ENCODE measurements at regions not wholly inside any gene's neighbourhood (a gene's known extent, or its start where the extent isn't known, plus 50 kb on each side); places are given as distances from the start of the nearest gene placed in this dataset.

DNA sequence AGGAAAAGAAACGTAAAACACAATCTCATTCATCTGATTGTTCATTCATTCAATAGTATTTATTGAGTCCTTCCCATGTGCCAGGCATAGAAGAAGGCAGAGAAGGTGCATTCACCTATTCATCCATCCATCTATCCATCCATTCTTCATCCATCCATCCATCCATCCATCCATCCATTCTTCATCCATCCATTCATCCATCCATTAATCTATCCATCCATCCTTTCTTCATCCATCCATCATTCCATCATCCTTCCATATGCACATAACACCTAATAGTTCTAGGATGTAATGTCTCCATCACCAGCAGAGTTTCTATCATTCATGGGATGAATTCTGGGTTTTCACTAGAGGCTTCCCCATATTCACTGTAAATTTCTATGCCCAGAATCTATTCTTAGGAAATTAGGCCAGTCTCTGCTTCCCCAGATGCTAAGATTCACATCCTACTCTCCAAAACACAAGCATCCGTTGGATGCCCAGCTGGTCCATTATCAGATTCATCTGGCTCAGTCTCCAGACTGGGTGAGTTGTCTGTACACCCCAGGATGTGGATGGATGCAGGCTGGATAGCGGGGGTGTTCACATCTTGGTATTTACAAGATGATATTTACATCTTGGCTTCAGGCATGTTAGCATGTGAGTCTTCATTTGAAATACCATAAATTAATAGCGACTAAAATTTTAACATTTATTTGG lies 517.7 kb upstream of the SULF2 start:
- H3K9me3 ChIP-seq (ENCODE audit: control insufficient read depth, low read length), result peaks cover 5% of the 10 kb centered on the region
- H3K9ac ChIP-seq (ENCODE audit: extremely low read depth, low read length, poor library complexity, severe bottlenecking), result no peak overlapping the region
- Mint-ChIP-seq H3K9me3 (peaks cover 9% of the 10 kb centered on the region), H3K36me3 (ENCODE audit: low read depth) (no peaks in the 10 kb centered on the region), H3K4me1 (peaks cover 13% of the 10 kb centered on the region), H3K4me3 (no peak overlapping the region), H3K27me3 (ENCODE audit: insufficient read depth) (peaks cover 5% of the 10 kb centered on the region), H3K27ac (no peak overlapping the region)
- DNase-seq, result no peak
- 95 to 99% methylated on average over 2 to 4 of the region's 4 CpGs for WGBS, 2 experiments (ENCODE audit: insufficient coverage in 1 of 2, insufficient read length in 1 of 2)
- no peaks in the 10 kb centered on the region for H3K36me3 ChIP-seq (ENCODE audit: control insufficient read depth, insufficient read depth, low read length)
- H3K4me1 ChIP-seq (ENCODE audit: control insufficient read depth, insufficient read depth, low read length), result no peaks in the 10 kb centered on the region
- H3K4me3 ChIP-seq (ENCODE audit: low read length), result no peak overlapping the region
- TF ChIP-seq, protein P1, sequence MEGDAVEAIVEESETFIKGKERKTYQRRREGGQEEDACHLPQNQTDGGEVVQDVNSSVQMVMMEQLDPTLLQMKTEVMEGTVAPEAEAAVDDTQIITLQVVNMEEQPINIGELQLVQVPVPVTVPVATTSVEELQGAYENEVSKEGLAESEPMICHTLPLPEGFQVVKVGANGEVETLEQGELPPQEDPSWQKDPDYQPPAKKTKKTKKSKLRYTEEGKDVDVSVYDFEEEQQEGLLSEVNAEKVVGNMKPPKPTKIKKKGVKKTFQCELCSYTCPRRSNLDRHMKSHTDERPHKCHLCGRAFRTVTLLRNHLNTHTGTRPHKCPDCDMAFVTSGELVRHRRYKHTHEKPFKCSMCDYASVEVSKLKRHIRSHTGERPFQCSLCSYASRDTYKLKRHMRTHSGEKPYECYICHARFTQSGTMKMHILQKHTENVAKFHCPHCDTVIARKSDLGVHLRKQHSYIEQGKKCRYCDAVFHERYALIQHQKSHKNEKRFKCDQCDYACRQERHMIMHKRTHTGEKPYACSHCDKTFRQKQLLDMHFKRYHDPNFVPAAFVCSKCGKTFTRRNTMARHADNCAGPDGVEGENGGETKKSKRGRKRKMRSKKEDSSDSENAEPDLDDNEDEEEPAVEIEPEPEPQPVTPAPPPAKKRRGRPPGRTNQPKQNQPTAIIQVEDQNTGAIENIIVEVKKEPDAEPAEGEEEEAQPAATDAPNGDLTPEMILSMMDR (conservative IDR thresholded peaks at IDR 0.05), result no peak
- H3K27ac ChIP-seq (ENCODE audit: low read depth, low read length), result no peak overlapping the region
- H3K27me3 ChIP-seq (ENCODE audit: control insufficient read depth, insufficient read depth, low read length, poor library complexity, severe bottlenecking), result no peaks in the 10 kb centered on the region

DNA sequence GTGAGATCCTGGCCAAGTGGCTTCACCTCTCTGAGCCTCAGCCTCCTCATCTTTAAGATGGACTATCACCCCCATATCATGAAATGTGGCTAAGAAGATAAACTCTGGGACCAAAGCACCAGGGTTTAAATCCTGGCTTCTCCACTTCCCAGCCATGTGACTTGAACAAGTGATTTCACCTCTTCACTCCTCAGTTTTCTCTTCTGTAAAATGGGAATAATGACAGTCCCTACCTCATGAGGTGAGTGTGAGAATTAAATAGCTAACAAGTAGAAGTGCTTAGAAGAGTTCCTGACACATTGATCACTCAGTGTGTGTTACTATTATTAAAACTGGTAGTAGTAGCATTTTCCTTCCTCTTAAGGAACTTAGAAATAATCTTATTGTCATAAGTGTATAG lies 516.9 kb upstream of the SULF2 start:
- peaks cover 13% of the 10 kb centered on the region for H3K4me1 Mint-ChIP-seq
- TF ChIP-seq, protein P1 (conservative IDR thresholded peaks at IDR 0.05), result no peak
- H3K4me3 ChIP-seq (ENCODE audit: low read length), result no peak overlapping the region
- no peak for DNase-seq
- no peaks in the 10 kb centered on the region for H3K36me3 ChIP-seq (ENCODE audit: control insufficient read depth, insufficient read depth, low read length)
- H3K27me3 ChIP-seq (ENCODE audit: control insufficient read depth, insufficient read depth, low read length, poor library complexity, severe bottlenecking), result no peaks in the 10 kb centered on the region
- peaks cover 6% of the 10 kb centered on the region for H3K27me3 Mint-ChIP-seq (ENCODE audit: insufficient read depth)
- H3K4me1 ChIP-seq (ENCODE audit: control insufficient read depth, insufficient read depth, low read length), result no peaks in the 10 kb centered on the region
- H3K36me3 Mint-ChIP-seq (ENCODE audit: low read depth), result no peaks in the 10 kb centered on the region
- H3K9me3 ChIP-seq (ENCODE audit: control insufficient read depth, low read length), result peaks cover 11% of the 10 kb centered on the region
- H3K9me3 Mint-ChIP-seq, result peaks cover 12% of the 10 kb centered on the region
- H3K27ac ChIP-seq (ENCODE audit: low read depth, low read length), result no peak overlapping the region
- no peak overlapping the region for H3K4me3 Mint-ChIP-seq
- H3K27ac Mint-ChIP-seq, result no peak overlapping the region
- H3K9ac ChIP-seq (ENCODE audit: extremely low read depth, low read length, poor library complexity, severe bottlenecking), result no peak overlapping the region

DNA sequence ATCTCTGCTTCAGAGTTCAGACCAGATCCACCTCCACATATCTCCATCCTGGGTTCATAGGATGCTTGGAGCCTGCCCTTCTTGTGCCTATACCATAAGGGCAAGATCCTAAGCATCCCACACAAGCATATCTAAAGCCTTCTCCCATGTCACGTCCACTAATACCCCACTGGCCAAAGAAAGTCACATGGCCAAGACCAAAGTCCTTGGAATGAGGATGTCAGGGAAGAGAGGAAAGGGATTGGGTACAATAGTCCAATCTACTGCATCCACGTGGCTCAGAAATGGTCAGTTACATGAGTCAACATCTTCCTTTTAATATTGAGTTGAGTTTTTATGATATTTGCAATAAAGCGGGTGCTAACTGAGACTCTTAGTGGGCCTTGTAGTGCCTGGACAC lies 515.9 kb upstream of the SULF2 start:
- no peak overlapping the region for H3K27ac ChIP-seq (ENCODE audit: low read depth, low read length)
- peaks cover 12% of the 10 kb centered on the region for H3K9me3 Mint-ChIP-seq
- no peak for DNase-seq
- H3K4me3 Mint-ChIP-seq, result no peak overlapping the region
- TF ChIP-seq, protein P1 (conservative IDR thresholded peaks at IDR 0.05), result no peak
- WGBS, 2 experiments (ENCODE audit: insufficient coverage in 1 of 2, insufficient read length in 1 of 2), result 91 to 100% methylated on average over 1 to 3 of the region's 3 CpGs
- H3K4me1 Mint-ChIP-seq, result peaks cover 15% of the 10 kb centered on the region
- H3K27me3 ChIP-seq (ENCODE audit: control insufficient read depth, insufficient read depth, low read length, poor library complexity, severe bottlenecking), result no peaks in the 10 kb centered on the region
- no peaks in the 10 kb centered on the region for H3K36me3 Mint-ChIP-seq (ENCODE audit: low read depth)
- no peak overlapping the region for H3K9ac ChIP-seq (ENCODE audit: extremely low read depth, low read length, poor library complexity, severe bottlenecking)
- H3K9me3 ChIP-seq (ENCODE audit: control insufficient read depth, low read length), result peaks cover 11% of the 10 kb centered on the region
- no peak overlapping the region for H3K4me3 ChIP-seq (ENCODE audit: low read length)
- no peaks in the 10 kb centered on the region for H3K36me3 ChIP-seq (ENCODE audit: control insufficient read depth, insufficient read depth, low read length)
- no peaks in the 10 kb centered on the region for H3K4me1 ChIP-seq (ENCODE audit: control insufficient read depth, insufficient read depth, low read length)
- H3K27me3 Mint-ChIP-seq (ENCODE audit: insufficient read depth), result peaks cover 6% of the 10 kb centered on the region
- H3K27ac Mint-ChIP-seq, result no peak overlapping the region
